ENCODE measurements at regions not wholly inside any gene's neighbourhood (a gene's known extent, or its start where the extent isn't known, plus 50 kb on each side); places are given as distances from the start of the nearest gene placed in this dataset.

DNA sequence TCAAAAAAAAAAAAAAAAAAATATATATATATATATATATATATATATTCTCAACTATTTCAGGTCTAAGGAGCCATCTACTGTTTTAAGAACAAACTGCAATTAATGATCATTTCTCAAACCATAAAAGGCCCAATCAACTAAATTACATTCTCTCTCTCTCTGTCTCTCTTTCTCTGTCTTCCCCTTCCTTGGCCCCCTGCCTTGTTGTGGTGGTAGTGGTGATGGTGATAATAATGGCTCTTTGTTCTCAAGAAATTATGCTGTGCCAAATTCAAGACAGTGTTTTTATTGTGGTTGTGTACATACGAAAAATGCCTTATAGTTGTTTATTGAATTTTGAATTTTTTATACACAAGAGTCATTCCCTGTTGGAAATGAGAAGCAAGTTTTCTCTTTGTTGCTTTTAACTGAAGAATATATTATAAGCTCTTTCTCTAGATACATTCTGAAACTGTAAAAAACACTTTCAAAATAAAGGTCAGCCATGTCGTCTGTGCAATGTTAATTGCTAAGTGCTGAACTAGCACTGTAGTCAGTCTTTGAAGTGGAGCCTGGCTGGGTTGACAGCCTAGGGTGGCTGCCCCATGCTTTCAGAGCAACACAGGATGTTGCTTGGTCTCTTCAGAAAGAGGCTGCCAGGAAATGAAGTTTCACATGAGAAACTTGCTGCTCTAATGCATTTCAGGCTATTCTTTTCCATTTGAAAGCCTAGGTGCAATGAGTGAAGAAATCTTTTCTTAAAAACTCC is 96.0 kb downstream of the HINT1 start:
- TF ChIP-seq, protein P1, sequence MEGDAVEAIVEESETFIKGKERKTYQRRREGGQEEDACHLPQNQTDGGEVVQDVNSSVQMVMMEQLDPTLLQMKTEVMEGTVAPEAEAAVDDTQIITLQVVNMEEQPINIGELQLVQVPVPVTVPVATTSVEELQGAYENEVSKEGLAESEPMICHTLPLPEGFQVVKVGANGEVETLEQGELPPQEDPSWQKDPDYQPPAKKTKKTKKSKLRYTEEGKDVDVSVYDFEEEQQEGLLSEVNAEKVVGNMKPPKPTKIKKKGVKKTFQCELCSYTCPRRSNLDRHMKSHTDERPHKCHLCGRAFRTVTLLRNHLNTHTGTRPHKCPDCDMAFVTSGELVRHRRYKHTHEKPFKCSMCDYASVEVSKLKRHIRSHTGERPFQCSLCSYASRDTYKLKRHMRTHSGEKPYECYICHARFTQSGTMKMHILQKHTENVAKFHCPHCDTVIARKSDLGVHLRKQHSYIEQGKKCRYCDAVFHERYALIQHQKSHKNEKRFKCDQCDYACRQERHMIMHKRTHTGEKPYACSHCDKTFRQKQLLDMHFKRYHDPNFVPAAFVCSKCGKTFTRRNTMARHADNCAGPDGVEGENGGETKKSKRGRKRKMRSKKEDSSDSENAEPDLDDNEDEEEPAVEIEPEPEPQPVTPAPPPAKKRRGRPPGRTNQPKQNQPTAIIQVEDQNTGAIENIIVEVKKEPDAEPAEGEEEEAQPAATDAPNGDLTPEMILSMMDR (conservative IDR thresholded peaks at IDR 0.05) = no peak
- TF ChIP-seq EZH2 (IDR thresholded peaks at IDR 0.05; ENCODE audit: low read depth) = no peak
